Vagina (tissue), 2 donors: ENCODE measurements at regions not wholly inside any gene's neighbourhood (a gene's known extent, or its start where the extent isn't known, plus 50 kb on each side); places are given as distances from the start of the nearest gene placed in this dataset.

Experiments
- DNase-seq, 2 donors: peaks; one replicate each; pipeline ENCODE4 v3.0.0-alpha.2; 2017; ENCODE audit errors: extremely low spot score in 2 of 2
- H3K27ac ChIP-seq: fragments of 200-600 bp; sonication (generic); one replicate; pipeline ENCODE4 v1.5.1; 2019
- H3K27me3 ChIP-seq: fragments of 200-600 bp; sonication (generic); one replicate; pipeline ENCODE4 v1.5.1; 2019
- H3K36me3 ChIP-seq, 2 donors: fragments of 200-600 bp; sonication (generic); one replicate each; pipeline ENCODE4 v1.5.1; 2017 to 2019
- H3K4me1 ChIP-seq: fragments of 200-600 bp; sonication (generic); one replicate; pipeline ENCODE4 v1.5.1; 2019
- H3K4me3 ChIP-seq, 2 donors: fragments of 200-600 bp; sonication (generic); 1 replicate in 1 of 2; 2 replicates in 1 of 2; pipeline ENCODE4 v1.5.1; 2016 to 2019
- H3K9me3 ChIP-seq: fragments of 200-600 bp; sonication (generic); one replicate; pipeline ENCODE4 v1.5.1; 2019
- CTCF ChIP-seq, 3 experiments: fragments of 450-650 bp in 2 of 3; fragments of 200-600 bp in 1 of 3; sonication (generic) in 1 of 3; IDR thresholded peaks; one replicate each; pipeline ENCODE4 v1.5.1; 2017 to 2019; ENCODE audit warnings: antibody characterized with exemption in 3 of 3, mild to moderate bottlenecking in 2 of 3, moderate library complexity in 2 of 3
- POLR2A ChIP-seq, 2 donors: fragments of 450-650 bp; IDR thresholded peaks; one replicate each; pipeline ENCODE4 v1.6.1; 2017; ENCODE audit warnings: antibody characterized with exemption in 2 of 2, mild to moderate bottlenecking in 2 of 2, moderate library complexity in 2 of 2
- POLR2AphosphoS5 ChIP-seq, 2 donors: sonication (generic); formaldehyde crosslinking; IDR thresholded peaks; one replicate each; pipeline ENCODE4 v1.9.0; 2017; ENCODE audit warnings: antibody characterized with exemption in 2 of 2, mild to moderate bottlenecking in 2 of 2, low read depth in 1 of 2; ENCODE audit not compliant: insufficient read depth in 1 of 2
- intact Hi-C: fragments of 100-400 bp; cut with DNase I; formaldehyde crosslinking; loops from one replicate; pipeline ENCODE4 v1.15.1; 2023

GRCh38 chr5:126044111-126044668 lies 379.0 kb upstream of the GRAMD2B start:
- H3K4me3 ChIP-seq, result no peak overlapping the region
- intact Hi-C loops, result no loop called here
- H3K4me1 ChIP-seq, result no peaks in the 10 kb centered on the region
- no peak overlapping the region for H3K27ac ChIP-seq
- H3K36me3 ChIP-seq, result no peaks in the 10 kb centered on the region
- no peak for DNase-seq
- H3K9me3 ChIP-seq, result no peaks in the 10 kb centered on the region
- TF ChIP-seq POLR2AphosphoS5 (IDR thresholded peaks at IDR 0.05; ENCODE audit: insufficient read depth in 1 of 2, low read depth in 1 of 2) (no peak), POLR2A (IDR thresholded peaks at IDR 0.05) (no peak), CTCF (IDR thresholded peaks at IDR 0.05) (no peak)
- H3K27me3 ChIP-seq, result no peaks in the 10 kb centered on the region

GRCh38 chr5:126044931-126045565 lies 378.2 kb upstream of the GRAMD2B start:
- no peaks in the 10 kb centered on the region for H3K9me3 ChIP-seq
- TF ChIP-seq CTCF (IDR thresholded peaks at IDR 0.05), result no peak
- no peak for TF ChIP-seq POLR2A (IDR thresholded peaks at IDR 0.05)
- TF ChIP-seq POLR2AphosphoS5 (IDR thresholded peaks at IDR 0.05; ENCODE audit: insufficient read depth in 1 of 2, low read depth in 1 of 2), result no peak
- H3K27ac ChIP-seq, result no peak overlapping the region
- intact Hi-C loops, result no loop called here
- H3K4me3 ChIP-seq, result no peak overlapping the region
- H3K36me3 ChIP-seq, result no peaks in the 10 kb centered on the region
- no peaks in the 10 kb centered on the region for H3K4me1 ChIP-seq
- no peak for DNase-seq
- H3K27me3 ChIP-seq, result no peaks in the 10 kb centered on the region

GRCh38 chr5:126046318-126046717 lies 376.9 kb upstream of the GRAMD2B start:
- Histone ChIP-seq H3K4me1 (no peaks in the 10 kb centered on the region), H3K9me3 (no peaks in the 10 kb centered on the region), H3K27me3 (no peaks in the 10 kb centered on the region), H3K36me3 (no peaks in the 10 kb centered on the region), H3K4me3 (no peak overlapping the region), H3K27ac (no peak overlapping the region)
- TF ChIP-seq POLR2A (IDR thresholded peaks at IDR 0.05) (no peak), CTCF (IDR thresholded peaks at IDR 0.05) (no peak), POLR2AphosphoS5 (IDR thresholded peaks at IDR 0.05; ENCODE audit: insufficient read depth in 1 of 2, low read depth in 1 of 2) (no peak)
- intact Hi-C loops, result no loop called here
- DNase-seq, result no peak

- intact Hi-C loops, result no loop called here
- Histone ChIP-seq H3K4me3 (no peak overlapping the region), H3K27me3 (no peaks in the 10 kb centered on the region), H3K27ac (no peak overlapping the region), H3K9me3 (no peaks in the 10 kb centered on the region), H3K36me3 (no peaks in the 10 kb centered on the region), H3K4me1 (no peaks in the 10 kb centered on the region)
- no peak for TF ChIP-seq POLR2AphosphoS5 (IDR thresholded peaks at IDR 0.05; ENCODE audit: insufficient read depth in 1 of 2, low read depth in 1 of 2)
- no peak for TF ChIP-seq CTCF (IDR thresholded peaks at IDR 0.05)
- TF ChIP-seq POLR2A (IDR thresholded peaks at IDR 0.05), result no peak
- no peak for DNase-seq
Measured at GRCh38 chr5:126046846-126047571, 376.2 kb upstream of the GRAMD2B start.

GRCh38 chr5:126052120-126052519 lies 371.1 kb upstream of the GRAMD2B start:
- Histone ChIP-seq H3K9me3 (no peaks in the 10 kb centered on the region), H3K4me3 (no peak overlapping the region), H3K27ac (no peak overlapping the region), H3K27me3 (no peaks in the 10 kb centered on the region), H3K36me3 (no peaks in the 10 kb centered on the region), H3K4me1 (peaks cover 7% of the 10 kb centered on the region)
- no peak for TF ChIP-seq POLR2AphosphoS5 (IDR thresholded peaks at IDR 0.05; ENCODE audit: insufficient read depth in 1 of 2, low read depth in 1 of 2)
- TF ChIP-seq POLR2A (IDR thresholded peaks at IDR 0.05), result no peak
- TF ChIP-seq CTCF (IDR thresholded peaks at IDR 0.05), result no peak
- no peak for DNase-seq
- intact Hi-C loops, result no loop called here
